NCI-H1417 treated with DMSO at 0.1 percent for 48 hours (cell line): ENCODE measurements at regions not wholly inside any gene's neighbourhood (a gene's known extent, or its start where the extent isn't known, plus 50 kb on each side); places are given as distances from the start of the nearest gene placed in this dataset.

Experiments
- DNase-seq: peaks from one replicate; lab custom pipeline; 2025; lab: John Stamatoyannopoulos, UW

DNA sequence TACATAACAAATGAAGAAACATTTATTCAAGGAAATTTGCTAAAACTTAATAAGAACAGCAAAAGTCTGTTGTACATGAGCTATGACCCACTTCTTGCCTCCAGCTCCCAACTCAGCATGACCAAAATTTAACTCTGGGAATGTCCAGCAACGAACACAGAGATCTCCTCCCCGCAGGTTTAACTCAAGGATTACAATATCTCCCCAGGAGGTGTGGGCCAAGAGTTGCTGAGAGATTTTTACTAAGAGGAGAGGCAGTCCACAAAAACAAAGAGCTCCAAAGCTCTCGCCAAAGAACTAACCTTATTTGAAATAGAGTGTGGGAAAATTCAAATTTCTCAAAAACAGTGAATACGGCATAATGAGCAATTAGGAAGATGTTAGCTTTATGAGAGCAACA is 318.5 kb downstream of the GRB14 start:
- no peak for DNase-seq

DNA sequence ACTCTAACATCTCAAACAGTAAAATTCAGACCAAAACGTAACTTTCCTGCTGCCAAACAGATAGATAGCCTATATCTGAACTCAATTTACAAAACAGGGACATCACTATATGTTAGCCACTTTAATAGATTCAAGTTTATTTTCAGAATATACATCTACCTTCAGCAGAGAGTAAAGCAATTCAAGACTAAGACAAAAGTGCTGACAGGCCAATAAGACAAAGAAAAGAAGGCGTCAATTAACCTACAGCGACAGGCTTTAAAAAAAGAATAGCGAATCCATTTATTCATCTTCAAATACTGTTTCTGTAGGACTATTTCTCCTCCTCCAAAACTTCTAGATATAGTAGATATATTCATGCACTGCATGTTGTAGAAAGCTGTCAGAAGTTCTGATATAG is 333.0 kb downstream of the GRB14 start:
- no peak for DNase-seq

DNA sequence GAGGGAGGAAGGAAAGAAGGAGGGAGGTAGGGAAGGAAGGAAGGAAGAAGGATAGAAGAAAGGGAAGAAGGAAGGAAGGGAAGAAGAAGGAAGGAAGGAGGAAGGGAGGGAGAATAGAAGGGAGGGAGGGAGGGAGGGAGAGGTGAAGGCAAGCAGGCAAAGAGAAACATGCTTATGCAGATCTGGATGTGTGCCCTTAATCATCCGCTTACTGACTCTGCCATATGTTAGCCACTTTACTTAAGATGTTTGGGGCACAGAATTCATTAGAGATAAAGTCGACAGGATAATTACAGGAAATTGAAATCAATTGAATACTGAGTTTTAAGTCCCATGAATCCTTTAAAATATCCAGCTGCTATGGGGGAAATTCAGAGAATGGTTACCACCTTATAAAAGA is 334.2 kb downstream of the GRB14 start:
- no peak for DNase-seq

DNA sequence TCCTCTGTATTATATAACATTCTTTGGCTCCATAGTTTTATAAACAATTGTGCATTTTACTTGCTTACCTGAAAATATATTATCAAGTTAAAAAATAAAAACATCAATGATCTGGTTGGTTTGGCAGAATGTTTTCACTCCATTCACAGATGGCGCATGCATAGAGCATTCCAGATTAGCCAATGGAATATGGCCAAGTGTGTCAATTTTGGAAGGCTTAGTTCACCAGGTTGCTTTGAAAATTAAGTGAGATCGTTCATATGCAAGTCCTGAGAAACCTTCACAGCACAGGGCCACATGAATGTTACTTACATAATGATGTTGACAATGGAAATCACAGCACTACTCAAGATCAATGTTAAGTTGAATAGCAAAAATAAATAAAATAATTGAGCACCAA is 335.7 kb downstream of the GRB14 start:
- DNase-seq = no peak

DNA sequence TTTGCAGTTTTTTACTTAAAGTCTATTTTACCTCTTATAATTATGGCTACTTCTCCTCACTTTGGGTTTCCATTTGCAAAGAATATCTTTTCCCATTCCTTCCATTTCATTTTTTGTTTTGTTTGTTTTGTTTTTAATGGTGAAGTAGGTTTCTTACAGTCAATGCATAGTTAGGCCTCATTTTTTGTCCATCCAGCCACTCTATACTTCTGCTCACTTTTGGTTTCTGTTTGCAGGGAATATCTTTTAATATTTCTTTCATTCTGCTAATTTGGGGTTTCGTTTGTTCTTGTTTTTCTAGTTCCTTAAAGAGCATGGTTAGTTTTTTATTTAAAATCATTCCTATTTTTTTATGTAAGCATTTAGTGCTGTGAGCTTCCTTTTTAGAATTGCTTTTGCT is 339.4 kb downstream of the GRB14 start:
- no peak for DNase-seq

DNA sequence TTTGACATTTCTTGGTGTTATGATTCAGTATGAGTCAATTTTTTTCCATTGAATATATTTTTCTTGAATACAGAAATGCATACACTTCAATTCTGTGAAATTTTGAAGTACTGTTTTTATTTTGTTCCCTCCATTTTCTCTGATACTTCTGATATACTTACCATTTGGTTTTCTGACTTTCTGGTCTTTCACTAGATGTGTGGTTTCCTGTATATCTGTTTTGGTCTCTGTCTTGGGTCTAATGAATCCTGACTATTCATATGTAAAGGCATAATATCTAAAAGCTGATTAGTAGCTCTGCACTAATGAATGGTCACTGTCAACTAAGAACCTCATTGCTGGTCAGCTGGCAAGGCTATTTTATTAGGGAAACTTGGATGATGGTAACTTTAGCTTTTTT is 345.6 kb downstream of the GRB14 start:
- no peak for DNase-seq

DNA sequence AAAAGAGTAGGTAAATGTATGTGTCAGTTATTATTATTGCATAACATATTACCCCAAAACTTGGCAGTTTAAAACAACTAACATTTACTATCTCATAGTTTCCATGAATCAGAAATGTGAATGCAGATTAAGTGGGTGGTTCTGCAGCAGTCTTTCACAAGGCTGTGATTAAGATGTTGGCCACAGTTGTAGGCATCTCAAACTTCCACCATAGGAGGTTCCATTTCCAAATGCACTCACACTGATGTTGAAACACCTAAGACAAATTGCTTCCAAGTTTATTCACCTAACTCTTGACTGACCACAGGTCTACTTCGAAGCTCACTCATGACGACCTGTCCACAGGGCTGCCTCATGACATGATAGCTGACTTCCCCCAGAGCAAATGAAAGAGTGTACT is 360.8 kb downstream of the GRB14 start:
- no peak for DNase-seq

DNA sequence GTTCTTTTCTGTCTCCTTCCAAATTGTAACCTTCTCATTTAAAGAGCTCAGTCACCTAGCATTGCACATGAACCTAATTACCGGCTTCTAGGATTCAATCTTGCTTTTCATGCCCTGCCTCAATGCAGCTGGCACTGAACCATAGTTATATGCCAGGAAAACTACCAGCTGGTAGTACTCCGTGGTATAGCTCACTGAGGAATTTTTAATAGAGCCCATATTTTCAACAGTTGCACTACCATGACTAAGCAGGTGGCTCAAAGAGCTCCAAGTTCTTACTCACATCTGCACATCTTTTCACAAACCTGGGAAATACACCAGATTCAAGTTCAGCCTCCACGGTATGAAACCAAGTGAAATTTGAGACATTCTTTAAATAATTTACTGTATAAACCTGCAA is 363.5 kb downstream of the GRB14 start:
- no peak for DNase-seq

DNA sequence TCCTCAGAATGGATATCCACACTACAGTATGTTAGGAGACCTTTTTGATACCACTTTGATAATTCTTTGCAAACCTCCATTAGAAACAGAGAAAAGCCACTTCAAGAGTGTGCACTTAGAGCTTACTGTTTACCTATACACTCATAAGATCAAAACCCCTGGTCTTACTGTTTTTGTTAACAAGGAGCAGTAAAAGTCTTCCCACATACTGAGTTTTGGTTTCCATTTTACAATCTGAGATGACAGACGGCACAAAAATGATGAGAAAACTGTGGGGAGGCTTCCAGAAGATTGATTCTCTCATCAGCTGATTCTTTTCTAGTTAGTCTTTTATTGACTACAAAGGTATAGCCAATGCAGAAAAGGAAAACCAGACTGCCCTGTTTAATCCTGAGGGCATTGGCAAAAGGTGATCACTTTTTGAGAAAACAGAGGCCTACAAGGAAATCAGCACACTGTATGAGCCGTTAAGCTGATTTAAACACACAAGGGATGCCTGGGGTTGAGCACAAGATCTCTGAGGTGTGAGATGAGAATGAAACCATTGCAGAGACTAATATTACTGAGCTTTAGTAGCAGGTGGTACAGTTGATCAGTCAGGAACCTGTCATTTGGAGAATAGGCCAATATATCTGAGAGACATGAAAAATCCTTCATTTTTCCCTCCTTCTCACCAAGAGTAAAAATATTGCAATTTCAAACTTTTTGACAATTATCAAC is 368.6 kb downstream of the GRB14 start:
- DNase-seq = no peak

DNA sequence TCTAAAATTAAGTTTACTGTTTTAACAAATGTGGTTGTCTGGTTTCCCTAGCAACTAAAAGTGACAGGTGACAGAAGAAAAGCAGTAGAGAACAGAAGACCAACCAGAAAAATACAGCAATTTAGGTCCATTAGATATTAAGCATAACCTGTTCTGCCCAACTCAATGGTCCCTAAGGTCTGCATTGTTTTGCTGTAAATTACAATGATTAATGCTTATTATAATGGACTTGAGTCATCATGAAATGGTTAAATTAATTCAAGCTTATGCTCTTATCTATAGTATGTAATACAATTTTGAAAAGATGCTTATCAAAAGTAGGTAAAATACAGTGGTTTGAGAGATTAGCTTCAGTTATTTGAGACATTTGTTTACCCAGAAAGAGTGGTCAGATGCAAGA is 378.0 kb downstream of the GRB14 start:
- DNase-seq = no peak

DNA sequence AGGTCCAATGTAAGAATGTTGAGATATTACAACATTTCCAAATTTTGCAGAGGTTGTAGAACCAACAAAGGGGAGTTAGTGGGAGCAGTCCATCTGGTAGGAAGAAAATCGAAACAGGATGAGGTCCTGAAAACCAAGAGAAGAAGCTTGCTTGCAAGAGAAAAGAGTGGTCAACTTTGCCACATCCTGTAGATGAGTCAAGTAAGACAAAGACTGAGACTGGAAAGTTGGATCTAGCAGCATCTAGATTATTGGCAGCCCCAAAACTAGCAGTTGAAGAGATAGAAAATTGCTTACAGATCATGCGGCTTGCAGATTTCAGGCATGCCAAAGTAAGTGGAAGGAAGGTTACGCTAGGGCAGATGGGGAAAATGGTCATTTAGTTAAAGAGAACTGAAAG is 378.9 kb downstream of the GRB14 start:
- DNase-seq = no peak

DNA sequence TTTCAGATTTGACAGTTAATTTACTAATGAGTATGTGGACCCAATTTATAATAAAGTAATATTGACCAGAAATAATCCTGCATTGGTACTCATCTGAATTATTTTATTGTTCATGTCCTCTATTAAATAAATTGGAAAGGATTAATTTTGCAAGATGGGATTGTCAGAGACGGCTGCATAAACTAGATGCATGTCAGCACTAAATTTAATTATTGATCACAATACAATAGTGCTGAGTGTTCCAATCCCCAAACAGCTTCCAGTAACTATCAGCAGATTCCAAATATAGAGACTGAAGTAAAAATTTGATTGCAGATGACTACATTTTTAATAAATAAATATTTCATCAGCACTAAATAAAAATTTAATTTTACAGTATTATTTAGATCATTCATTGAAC is 387.2 kb downstream of the GRB14 start:
- DNase-seq = no peak

DNA sequence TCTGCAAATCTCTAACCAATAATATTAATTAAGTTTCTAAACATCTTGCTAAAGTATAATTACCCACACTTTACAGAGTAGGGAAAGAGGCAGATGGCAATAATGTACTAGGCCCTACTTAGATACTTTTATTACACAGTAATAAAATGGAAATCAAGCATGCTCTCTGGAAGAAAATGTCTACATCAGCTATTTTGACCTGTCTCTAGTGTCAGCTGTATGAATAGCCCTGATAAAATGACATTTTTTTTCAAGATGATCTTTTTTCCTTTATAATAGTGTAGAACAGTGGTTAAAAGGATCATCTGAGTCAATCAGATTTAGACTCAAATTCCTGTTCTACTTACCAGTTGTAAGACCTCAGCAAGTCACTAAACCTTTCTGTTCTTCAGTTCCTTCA is 397.3 kb downstream of the GRB14 start:
- DNase-seq = no peak

DNA sequence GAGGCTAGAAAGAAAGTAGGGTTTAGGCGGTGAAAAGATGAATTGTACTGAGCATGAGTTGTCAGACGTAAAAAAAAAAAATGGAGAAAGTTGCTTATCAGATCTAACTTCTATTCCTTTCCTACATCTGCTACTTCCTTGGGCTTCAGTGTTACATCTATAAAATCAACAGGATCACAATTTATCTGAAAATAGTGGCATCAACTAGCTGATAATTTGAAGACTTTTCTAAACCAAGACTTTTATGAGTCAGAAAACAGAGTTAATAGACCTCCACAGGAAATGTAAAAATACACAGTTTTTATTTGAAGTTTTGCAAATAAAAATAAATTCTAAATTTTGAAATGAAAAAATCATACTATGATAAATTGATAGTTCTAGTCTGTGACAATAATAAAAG is 399.8 kb downstream of the GRB14 start:
- no peak for DNase-seq

DNA sequence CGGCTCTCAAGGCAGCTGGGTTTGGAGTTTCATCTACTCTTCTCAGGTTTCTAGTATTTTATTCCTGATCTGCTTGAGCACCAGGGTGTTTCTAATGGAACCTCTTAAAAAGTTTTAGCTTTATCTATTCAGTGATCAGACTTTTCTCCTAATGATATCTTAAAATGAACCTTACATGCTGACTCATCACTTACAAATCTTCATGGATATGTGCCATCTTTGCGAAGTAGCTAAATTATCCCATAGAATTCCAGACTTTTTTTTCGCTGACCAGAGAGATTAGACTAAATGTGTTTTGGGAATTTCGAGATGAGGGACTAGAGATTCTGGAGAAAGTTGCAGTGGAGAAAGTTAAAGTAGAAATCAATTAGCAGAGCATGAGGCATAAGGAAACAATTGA is 401.0 kb downstream of the GRB14 start:
- DNase-seq = no peak

DNA sequence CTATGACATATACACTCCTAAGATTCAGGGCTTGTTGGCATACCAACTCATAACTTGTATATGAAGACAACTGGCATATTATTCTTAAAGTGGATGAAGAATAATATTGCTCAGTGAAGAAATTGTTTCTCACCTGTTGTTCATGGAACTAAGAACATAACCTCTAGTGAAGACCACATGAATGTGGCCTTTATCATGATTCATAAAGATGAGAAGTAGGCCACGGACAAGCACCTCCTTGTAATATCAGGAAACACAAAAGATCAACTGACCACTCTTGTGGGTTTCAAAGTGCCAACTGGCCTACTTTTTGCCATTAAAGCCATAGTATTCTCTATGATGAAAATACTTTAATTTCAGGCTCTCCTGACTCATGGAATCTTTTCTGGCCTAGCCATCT is 407.4 kb downstream of the GRB14 start:
- DNase-seq = no peak

DNA sequence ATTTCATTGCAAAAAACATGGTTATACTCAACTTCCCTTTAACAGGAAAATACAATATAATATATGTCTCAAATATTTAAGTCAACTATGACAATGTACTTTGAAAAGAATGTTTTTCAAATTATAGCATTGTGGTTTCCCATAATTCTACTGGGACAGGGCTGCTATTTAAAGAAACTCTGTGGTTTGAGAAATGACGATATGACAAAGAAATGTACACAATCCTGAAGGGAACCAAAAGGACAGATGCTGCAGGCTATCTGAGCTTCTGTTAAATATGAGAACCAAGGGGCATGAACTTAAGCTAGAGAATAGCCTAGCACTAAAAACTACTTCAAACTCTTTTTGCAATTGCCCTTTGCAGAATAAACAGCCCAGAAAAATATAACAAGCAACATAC is 415.9 kb downstream of the GRB14 start:
- DNase-seq = no peak

DNA sequence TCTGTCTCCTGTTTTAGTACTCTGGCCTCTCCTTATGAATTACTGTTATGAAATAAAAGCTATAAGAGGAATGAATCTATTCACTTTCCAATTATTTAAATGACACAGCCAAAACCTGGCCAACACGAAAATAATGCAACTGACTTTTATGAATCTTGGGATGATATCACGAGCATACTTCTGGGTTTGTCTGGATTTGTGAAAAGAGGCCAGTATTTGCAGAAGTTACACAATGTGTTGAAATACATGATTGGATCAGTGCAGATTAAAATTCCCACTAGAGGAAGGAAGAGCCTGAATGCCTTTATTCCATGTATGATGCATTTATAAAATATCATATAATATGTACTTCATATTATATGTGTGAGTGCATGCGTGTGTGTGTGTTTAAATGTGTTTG is 418.2 kb downstream of the GRB14 start:
- DNase-seq = no peak

DNA sequence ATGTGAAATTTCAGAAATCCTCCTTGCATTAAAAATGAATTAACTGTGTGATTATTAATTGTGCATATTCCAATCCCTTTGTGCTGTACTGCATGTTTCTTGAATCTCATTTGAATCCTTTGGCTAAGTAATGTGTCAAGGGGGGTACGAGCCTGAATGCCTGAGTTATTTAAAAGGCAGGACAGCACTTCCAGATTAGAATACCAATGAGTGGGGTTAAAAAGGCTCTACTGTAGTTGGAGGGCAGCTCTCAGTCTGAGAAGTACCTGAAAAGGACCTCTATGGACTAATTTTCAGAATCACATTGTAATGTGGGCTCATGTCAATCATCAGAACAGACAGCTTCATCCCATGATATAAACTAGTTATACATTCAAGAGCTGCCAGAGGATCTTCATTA is 423.0 kb downstream of the GRB14 start:
- DNase-seq = no peak

DNA sequence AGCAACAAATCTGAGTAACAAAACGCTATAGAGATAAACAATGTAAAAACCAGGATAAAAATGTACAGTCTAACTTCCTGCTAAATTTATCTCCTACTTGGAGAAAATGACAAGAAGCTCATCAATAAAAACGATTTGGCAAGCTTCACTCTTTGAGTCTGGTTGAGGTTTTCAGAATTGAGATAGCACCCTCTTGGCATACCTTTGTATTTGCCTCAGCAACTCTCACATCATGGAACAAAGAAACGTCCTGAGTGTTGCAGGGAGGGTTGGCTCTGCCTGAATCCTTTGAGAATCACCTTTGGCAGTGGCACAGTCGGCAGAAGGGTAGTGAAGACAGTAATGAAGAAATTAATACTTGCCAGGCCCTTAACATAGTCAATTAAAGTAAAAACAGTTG is 430.6 kb downstream of the GRB14 start:
- DNase-seq = no peak

DNA sequence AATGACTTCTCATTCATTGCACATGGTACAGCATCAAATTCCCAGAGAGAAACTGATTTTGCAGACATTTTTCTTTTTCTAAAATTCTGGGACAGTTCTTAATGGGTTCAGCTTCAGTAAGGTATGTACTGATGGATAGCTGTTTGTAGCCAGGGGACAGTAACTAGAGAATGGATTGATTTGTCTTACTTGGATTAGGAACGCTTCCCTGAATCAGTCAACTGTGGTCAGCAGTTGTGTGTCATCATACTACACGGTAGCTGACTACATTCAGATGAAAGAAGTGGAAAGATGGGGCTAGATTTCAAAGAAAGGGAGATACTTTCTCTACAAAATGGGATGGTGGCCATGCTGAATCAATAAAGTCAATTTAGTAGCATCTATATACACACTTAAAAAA is 431.4 kb downstream of the GRB14 start:
- DNase-seq = no peak

DNA sequence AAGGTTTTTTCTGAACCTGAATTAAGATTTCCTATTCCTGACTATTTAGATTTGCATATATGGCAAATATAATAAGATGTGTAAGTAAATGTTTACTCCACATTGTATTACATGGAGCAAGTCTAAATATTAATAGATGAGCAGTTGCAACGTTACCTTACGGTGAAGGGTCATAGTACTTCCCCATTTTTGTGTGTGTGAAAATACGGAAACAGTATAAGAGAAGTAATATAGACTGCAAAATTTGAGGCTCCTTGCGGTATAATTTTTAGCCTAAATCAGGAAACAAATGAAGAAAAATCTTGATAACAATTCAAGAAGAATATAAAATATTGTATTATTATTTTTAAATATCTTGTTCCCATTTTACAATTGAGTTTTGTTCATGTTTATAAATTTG is 434.2 kb downstream of the GRB14 start:
- DNase-seq = no peak

DNA sequence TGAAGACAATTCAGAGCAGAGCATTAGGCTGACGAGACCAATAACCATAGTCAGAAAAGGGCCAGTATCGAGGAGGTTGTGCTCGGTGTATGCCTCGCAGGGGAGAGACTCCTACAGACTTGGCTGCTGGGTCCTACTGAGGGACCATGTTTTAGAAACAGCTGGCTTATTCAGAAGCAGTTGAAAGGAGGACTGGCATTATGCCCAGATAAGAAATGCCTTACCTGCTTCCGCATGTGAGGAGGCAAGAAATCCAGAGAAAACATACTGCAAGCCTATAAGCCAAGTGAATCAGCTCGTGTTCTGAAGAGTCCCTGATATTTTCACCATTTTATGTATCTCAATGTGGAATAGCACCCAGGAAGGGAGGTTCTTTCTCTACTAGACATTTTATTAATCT is 434.7 kb downstream of the GRB14 start:
- DNase-seq = no peak

DNA sequence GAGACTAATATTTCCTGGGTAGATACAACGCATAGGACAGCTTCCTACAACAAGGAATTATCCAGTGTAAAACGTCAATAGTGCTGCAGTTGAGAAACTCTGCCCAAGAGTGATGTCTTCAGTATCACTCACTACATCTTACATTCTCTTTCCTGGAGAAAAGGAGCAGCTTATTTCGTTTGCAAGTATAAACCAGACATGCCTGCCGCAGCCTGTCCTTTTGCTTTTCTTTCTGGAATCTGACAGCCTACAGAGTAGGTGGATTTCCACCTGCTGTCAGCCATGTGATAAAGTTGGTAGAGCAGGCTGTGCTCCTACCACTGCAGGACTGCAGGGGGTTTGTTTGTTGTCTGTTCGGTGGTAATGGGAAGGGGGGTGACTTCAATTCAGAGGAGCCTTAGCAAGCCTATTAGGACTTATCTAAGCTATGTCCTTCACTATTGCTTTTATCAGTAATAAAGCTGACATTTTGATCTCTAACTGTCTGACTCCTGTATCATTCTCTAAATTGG is 439.1 kb downstream of the GRB14 start:
- no peak for DNase-seq
